Keratinocyte (primary cell): ENCODE measurements at regions not wholly inside any gene's neighbourhood (a gene's known extent, or its start where the extent isn't known, plus 50 kb on each side); places are given as distances from the start of the nearest gene placed in this dataset.

ENCODE experiments used
- DNase-seq: peaks from one replicate; pipeline ENCODE4 v3.0.0-alpha.2; 2011; ENCODE audit warnings: low read depth, missing footprints, low spot score
- FAIRE-seq: peaks from 2 replicates; lab custom pipeline; 2011; peaks lifted over from hg19 to GRCh38; lab: Jason Lieb, UNC
- H2AFZ ChIP-seq: 2 replicates; pipeline ENCODE4 v1.6.0; 2012; ENCODE audit warnings: low read length, control low read depth, inconsistent platforms; ENCODE audit not compliant: control insufficient read depth
- H3K27ac ChIP-seq: 2 replicates; pipeline ENCODE4 v1.5.1; 2011; ENCODE audit warnings: low read length; ENCODE audit not compliant: control insufficient read depth, insufficient read depth
- H3K27me3 ChIP-seq: 3 replicates; pipeline ENCODE4 v1.6.0; 2011; ENCODE audit warnings: low read length; ENCODE audit not compliant: control insufficient read depth, insufficient read depth; ENCODE audit errors: extremely low read depth
- H3K36me3 ChIP-seq, 2 experiments: 2 replicates in 1 of 2; 3 replicates in 1 of 2; pipeline ENCODE4 v1.5.1; 2011; ENCODE audit warnings: low read length in 2 of 2, mild to moderate bottlenecking in 1 of 2; ENCODE audit not compliant: control insufficient read depth in 2 of 2, insufficient read depth in 2 of 2; ENCODE audit errors: extremely low read depth in 1 of 2
- H3K4me1 ChIP-seq: 3 replicates; pipeline ENCODE4 v1.5.1; 2011; ENCODE audit warnings: low read length; ENCODE audit not compliant: control insufficient read depth, insufficient read depth; ENCODE audit errors: extremely low read depth
- H3K4me2 ChIP-seq: 3 replicates; pipeline ENCODE4 v1.6.0; 2011; ENCODE audit warnings: low read depth, low read length; ENCODE audit not compliant: control insufficient read depth, insufficient read depth; ENCODE audit errors: extremely low read depth
- H3K4me3 ChIP-seq, 3 experiments: fragments of 200-600 bp in 1 of 3; sonication (generic) in 1 of 3; 2 replicates in 2 of 3; 3 replicates in 1 of 3; pipeline ENCODE4 v1.5.1; 2011 to 2016; ENCODE audit warnings: low read length in 3 of 3, mild to moderate bottlenecking in 3 of 3, control low read depth in 2 of 3, inconsistent platforms in 1 of 3, low read depth in 1 of 3, mixed read lengths in 1 of 3, mixed run types in 1 of 3, moderate library complexity in 1 of 3; ENCODE audit not compliant: control insufficient read depth in 2 of 3, insufficient read depth in 2 of 3; ENCODE audit errors: extremely low read depth in 1 of 3
- H3K79me2 ChIP-seq: 2 replicates; pipeline ENCODE4 v1.6.0; 2012; ENCODE audit warnings: low read length; ENCODE audit not compliant: control insufficient read depth, insufficient read depth
- H3K9ac ChIP-seq: 3 replicates; pipeline ENCODE4 v1.6.0; 2011; ENCODE audit warnings: low read length; ENCODE audit not compliant: control insufficient read depth, insufficient read depth; ENCODE audit errors: extremely low read depth
- H3K9me1 ChIP-seq: 3 replicates; pipeline ENCODE4 v1.6.0; 2011; ENCODE audit warnings: low read length; ENCODE audit not compliant: control insufficient read depth, insufficient read depth; ENCODE audit errors: extremely low read depth
- H3K9me3 ChIP-seq: 2 replicates; pipeline ENCODE4 v1.5.1; 2012; ENCODE audit warnings: low read depth, low read length; ENCODE audit not compliant: control insufficient read depth
- H4K20me1 ChIP-seq: 3 replicates; pipeline ENCODE4 v1.6.0; 2011; ENCODE audit warnings: low read length; ENCODE audit not compliant: control insufficient read depth, insufficient read depth; ENCODE audit errors: extremely low read depth
- CTCF ChIP-seq, 3 experiments: IDR thresholded peaks in 1 of 3; conservative IDR thresholded peaks in 1 of 3; optimal IDR thresholded peaks in 1 of 3; 2 replicates in 2 of 3; 3 replicates in 1 of 3; pipeline versions ENCODE3 to v1.5.1; 2011; ENCODE audit warnings: low read length in 3 of 3, mild to moderate bottlenecking in 3 of 3, moderate library complexity in 2 of 3, control low read depth in 1 of 3, inconsistent platforms in 1 of 3; ENCODE audit not compliant: insufficient read depth in 2 of 3; ENCODE audit errors: extremely low read depth in 1 of 3
- EZH2 ChIP-seq: IDR thresholded peaks from one replicate; pipeline ENCODE4 v1.6.1; 2012; ENCODE audit warnings: inconsistent platforms, mild to moderate bottlenecking, low read length, moderate library complexity
- dilution Hi-C: fragments of 300-500 bp; cut with MboI; formaldehyde crosslinking; loops from one replicate; pipeline ENCODE4 v1.7.0; 2020; ENCODE audit warnings: low sequenced_read_pairs; ENCODE audit not compliant: extremely low pct_ligation_motif_present

- TF ChIP-seq EZH2 (no peak), CTCF (optimal IDR thresholded peaks at IDR 0.05 in 1 of 3, IDR thresholded peaks at IDR 0.05 in 1 of 3, conservative IDR thresholded peaks at IDR 0.05 in 1 of 3; ENCODE audit: extremely low read depth in 1 of 3, insufficient read depth in 2 of 3, low read length in 3 of 3) (no peak)
- Histone ChIP-seq H3K4me2 (no peak overlapping the region), H3K36me3 (no peaks in the 10 kb centered on the region), H3K4me1 (no peaks in the 10 kb centered on the region), H2AFZ (no peak overlapping the region), H3K9me1 (no peaks in the 10 kb centered on the region), H3K79me2 (no peaks in the 10 kb centered on the region), H3K4me3 (no peak overlapping the region), H3K9ac (no peak overlapping the region), H4K20me1 (no peaks in the 10 kb centered on the region), H3K27me3 (peaks cover 3% of the 10 kb centered on the region), H3K9me3 (no peaks in the 10 kb centered on the region), H3K27ac (no peak overlapping the region)
- FAIRE-seq = no peak
- no peak for DNase-seq
- dilution Hi-C loops = no loop called here
Measured at GRCh38 chr1:231091415-231091814, 51.4 kb upstream of the FAM89A start.
